Pulmonary artery endothelial cell (primary cell): ENCODE measurements at regions not wholly inside any gene's neighbourhood (a gene's known extent, or its start where the extent isn't known, plus 50 kb on each side); places are given as distances from the start of the nearest gene placed in this dataset.
"Not testable (repeated sequence)": the region's sequence is repeated elsewhere in the genome, so short reads cannot be mapped to it uniquely, and the experiment has no call there.

Source experiments
- DNase-seq: peaks from one replicate; pipeline ENCODE4 v3.0.0-alpha.2; 2011; ENCODE audit warnings: low read depth, low spot score

- no peak for DNase-seq
These were observed 636.7 kb downstream of the NR2F1-AS1 start for GRCh38 chr5:92944337-92944736.

GRCh38 chr5:92942762-92943161 is 638.3 kb downstream of the NR2F1-AS1 start:
- DNase-seq, result no peak

- no peak for DNase-seq
These were observed 639.2 kb downstream of the NR2F1-AS1 start for GRCh38 chr5:92941806-92942205.

GRCh38 chr5:92939428-92939827 is 641.6 kb downstream of the NR2F1-AS1 start:
- DNase-seq, result no peak

- DNase-seq, result not testable (repeated sequence)
These were observed 643.6 kb downstream of the NR2F1-AS1 start for GRCh38 chr5:92937396-92937795.

GRCh38 chr5:92930057-92930456 is 651.0 kb downstream of the NR2F1-AS1 start:
- no peak for DNase-seq

GRCh38 chr5:92927291-92927778 is 653.7 kb downstream of the NR2F1-AS1 start:
- no peak for DNase-seq

- DNase-seq, result no peak
These were observed 657.1 kb downstream of the NR2F1-AS1 start for GRCh38 chr5:92923885-92924284.

GRCh38 chr5:92922231-92922967 is 658.6 kb downstream of the NR2F1-AS1 start:
- no peak for DNase-seq

GRCh38 chr5:92917044-92917443 is 664.0 kb downstream of the NR2F1-AS1 start:
- DNase-seq, result no peak

- no peak for DNase-seq
These were observed 665.0 kb downstream of the NR2F1-AS1 start for GRCh38 chr5:92916036-92916435.

- no peak for DNase-seq
These were observed 668.7 kb downstream of the NR2F1-AS1 start for GRCh38 chr5:92912283-92912682.

- DNase-seq, result no peak
These were observed 669.2 kb downstream of the NR2F1-AS1 start for GRCh38 chr5:92911851-92912250.

- DNase-seq, result no peak
These were observed 669.7 kb downstream of the NR2F1-AS1 start for GRCh38 chr5:92911293-92911692.

GRCh38 chr5:92909602-92909962 is 671.4 kb downstream of the NR2F1-AS1 start:
- no peak for DNase-seq

GRCh38 chr5:92908952-92909601 is 671.9 kb downstream of the NR2F1-AS1 start:
- DNase-seq, result no peak

GRCh38 chr5:92907938-92908606 is 672.9 kb downstream of the NR2F1-AS1 start:
- peak; percentile 41 for DNase-seq

GRCh38 chr5:92906798-92907376 is 674.1 kb downstream of the NR2F1-AS1 start:
- no peak for DNase-seq

GRCh38 chr5:92904021-92904420 is 677.0 kb downstream of the NR2F1-AS1 start:
- no peak for DNase-seq

GRCh38 chr5:92899611-92900010 is 681.4 kb downstream of the NR2F1-AS1 start:
- DNase-seq, result no peak

GRCh38 chr5:92896722-92897121 is 684.3 kb downstream of the NR2F1-AS1 start:
- DNase-seq, result no peak

- DNase-seq, result no peak
These were observed 690.2 kb downstream of the NR2F1-AS1 start for GRCh38 chr5:92890841-92891244.
